Thyroid gland (tissue), 4 donors: ENCODE measurements at regions not wholly inside any gene's neighbourhood (a gene's known extent, or its start where the extent isn't known, plus 50 kb on each side); places are given as distances from the start of the nearest gene placed in this dataset.

Source experiments
- POLR2A ChIP-seq, 2 donors: fragments of 450-650 bp; IDR thresholded peaks; one replicate each; pipeline ENCODE4 v1.6.1; 2017; ENCODE audit warnings: antibody characterized with exemption in 2 of 2, mild to moderate bottlenecking in 2 of 2, moderate library complexity in 1 of 2
- TF ChIP-seq, protein P1 (sequence below), 6 experiments: fragments of 200-600 bp in 3 of 6; fragments of 450-650 bp in 3 of 6; sonication (generic) in 3 of 6; IDR thresholded peaks; one replicate each; pipeline ENCODE4 v1.5.1; 2016 to 2019; ENCODE audit warnings: antibody characterized with exemption in 6 of 6, mild to moderate bottlenecking in 2 of 6, inconsistent platforms in 1 of 6, moderate library complexity in 1 of 6

DNA sequence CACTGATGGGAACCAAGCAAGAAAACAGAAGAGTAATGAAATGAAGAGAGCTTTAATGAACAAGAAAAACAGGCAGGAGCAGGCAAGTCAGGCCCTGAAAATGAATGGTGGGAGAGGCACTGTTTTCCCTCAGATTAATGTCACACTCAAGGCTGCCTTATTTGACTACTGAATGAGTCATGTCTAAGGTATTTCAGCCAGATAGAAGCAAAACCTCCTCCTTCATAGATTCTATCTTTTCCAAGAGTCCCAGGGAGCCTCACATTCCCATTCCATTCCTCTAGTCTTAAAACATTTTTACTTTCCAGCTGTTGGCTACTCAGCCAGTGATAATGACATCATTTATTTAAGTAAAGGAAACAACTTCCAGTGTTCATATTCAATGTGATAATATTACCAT lies 228.4 kb upstream of the NRIP1 start:
- TF ChIP-seq, protein P1, sequence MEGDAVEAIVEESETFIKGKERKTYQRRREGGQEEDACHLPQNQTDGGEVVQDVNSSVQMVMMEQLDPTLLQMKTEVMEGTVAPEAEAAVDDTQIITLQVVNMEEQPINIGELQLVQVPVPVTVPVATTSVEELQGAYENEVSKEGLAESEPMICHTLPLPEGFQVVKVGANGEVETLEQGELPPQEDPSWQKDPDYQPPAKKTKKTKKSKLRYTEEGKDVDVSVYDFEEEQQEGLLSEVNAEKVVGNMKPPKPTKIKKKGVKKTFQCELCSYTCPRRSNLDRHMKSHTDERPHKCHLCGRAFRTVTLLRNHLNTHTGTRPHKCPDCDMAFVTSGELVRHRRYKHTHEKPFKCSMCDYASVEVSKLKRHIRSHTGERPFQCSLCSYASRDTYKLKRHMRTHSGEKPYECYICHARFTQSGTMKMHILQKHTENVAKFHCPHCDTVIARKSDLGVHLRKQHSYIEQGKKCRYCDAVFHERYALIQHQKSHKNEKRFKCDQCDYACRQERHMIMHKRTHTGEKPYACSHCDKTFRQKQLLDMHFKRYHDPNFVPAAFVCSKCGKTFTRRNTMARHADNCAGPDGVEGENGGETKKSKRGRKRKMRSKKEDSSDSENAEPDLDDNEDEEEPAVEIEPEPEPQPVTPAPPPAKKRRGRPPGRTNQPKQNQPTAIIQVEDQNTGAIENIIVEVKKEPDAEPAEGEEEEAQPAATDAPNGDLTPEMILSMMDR (IDR thresholded peaks at IDR 0.05), result no peak
- no peak for TF ChIP-seq POLR2A (IDR thresholded peaks at IDR 0.05)
